HEK293T (cell line): ENCODE measurements at regions not wholly inside any gene's neighbourhood (a gene's known extent, or its start where the extent isn't known, plus 50 kb on each side); places are given as distances from the start of the nearest gene placed in this dataset.

Source experiments
- CTCF ChIA-PET: fragments of 350-600 bp; formaldehyde crosslinking; extraction: SDS; loops from one replicate; lab custom pipeline; 2021; ENCODE audit warnings: antibody characterized with exemption, inconsistent platforms; lab: Yijun Ruan, JAX
- POLR2A ChIA-PET: fragments of 350-600 bp; formaldehyde crosslinking; extraction: SDS; loops from one replicate; lab custom pipeline; 2020; ENCODE audit warnings: antibody characterized with exemption, inconsistent platforms; lab: Yijun Ruan, JAX
- DNase-seq: peaks from one replicate; pipeline ENCODE4 v3.0.0; 2012; ENCODE audit warnings: mixed read lengths; ENCODE audit errors: extremely low spot score
- ARNT ChIP-seq: fragments of 450-650 bp; IDR thresholded peaks from 2 replicates; pipeline ENCODE4 v1.6.1; 2017; ENCODE audit warnings: mild to moderate bottlenecking
- BHLHE40 ChIP-seq: fragments of 450-650 bp; IDR thresholded peaks from 2 replicates; pipeline ENCODE4 v1.6.1; 2016; ENCODE audit warnings: mild to moderate bottlenecking, moderate library complexity, borderline replicate concordance
- CTBP1 ChIP-seq: fragments of 450-650 bp; IDR thresholded peaks from 2 replicates; pipeline ENCODE4 v1.6.1; 2016; ENCODE audit warnings: borderline replicate concordance
- ELF4 ChIP-seq: fragments of 450-650 bp; IDR thresholded peaks from 2 replicates; pipeline ENCODE4 v1.6.1; 2017; ENCODE audit warnings: antibody characterized with exemption
- FOXA1 ChIP-seq: fragments of 450-650 bp; IDR thresholded peaks from 2 replicates; pipeline ENCODE4 v1.6.1; 2016; ENCODE audit warnings: mild to moderate bottlenecking
- FOXK2 ChIP-seq: fragments of 450-650 bp; IDR thresholded peaks from 2 replicates; pipeline ENCODE4 v1.6.1; 2016; ENCODE audit warnings: mild to moderate bottlenecking
- FOXM1 ChIP-seq: fragments of 450-650 bp; IDR thresholded peaks from 2 replicates; pipeline ENCODE4 v1.6.1; 2017; ENCODE audit warnings: mild to moderate bottlenecking, borderline replicate concordance
- HDGF ChIP-seq: fragments of 450-650 bp; IDR thresholded peaks from 2 replicates; pipeline ENCODE4 v1.6.1; 2017; ENCODE audit warnings: antibody characterized with exemption, borderline replicate concordance
- L3MBTL2 ChIP-seq: fragments of 450-650 bp; conservative IDR thresholded peaks from 2 replicates; pipeline ENCODE4 v1.6.1; 2016; ENCODE audit warnings: mild to moderate bottlenecking
- LEF1 ChIP-seq: fragments of 450-650 bp; IDR thresholded peaks from 2 replicates; pipeline ENCODE4 v1.6.1; 2017; ENCODE audit warnings: mild to moderate bottlenecking, borderline replicate concordance
- NFRKB ChIP-seq: fragments of 450-650 bp; IDR thresholded peaks from 2 replicates; pipeline ENCODE4 v1.6.1; 2016; ENCODE audit warnings: mild to moderate bottlenecking, moderate library complexity
- SP1 ChIP-seq: fragments of 450-650 bp; IDR thresholded peaks from 2 replicates; pipeline ENCODE4 v1.6.1; 2017
- SUZ12 ChIP-seq: fragments of 450-650 bp; IDR thresholded peaks from 2 replicates; pipeline ENCODE4 v1.6.1; 2016; ENCODE audit warnings: mild to moderate bottlenecking
- TARDBP ChIP-seq: fragments of 450-650 bp; IDR thresholded peaks from 2 replicates; pipeline ENCODE4 v1.6.1; 2016
- ZNF384 ChIP-seq: fragments of 450-650 bp; IDR thresholded peaks from 2 replicates; pipeline ENCODE4 v1.6.1; 2016
- TF ChIP-seq, protein P1 (sequence below): fragments of 450-650 bp; IDR thresholded peaks from 2 replicates; pipeline ENCODE4 v1.6.1; 2016

DNA sequence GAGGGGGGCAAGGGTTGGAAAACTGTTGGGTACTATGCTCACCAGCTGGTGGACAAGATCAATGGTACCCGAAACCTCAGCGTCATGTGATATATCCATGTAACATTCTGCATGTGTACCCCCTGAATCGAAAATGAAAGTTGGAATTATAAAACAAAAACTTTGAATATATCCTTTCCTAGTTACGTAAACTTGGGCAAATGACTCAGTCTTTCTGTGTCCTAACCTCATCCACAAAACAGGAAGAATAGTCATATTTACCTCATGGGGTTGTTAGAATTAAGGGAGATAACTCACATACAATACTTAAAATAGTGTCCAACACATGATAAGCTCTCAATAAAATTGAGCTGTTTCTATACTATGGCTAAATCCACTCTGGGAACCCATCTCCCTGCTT, 620.1 kb upstream of the KIRREL3 start:
- ChIA-PET POLR2A (no interaction called here), CTCF (no interaction called here)
- TF ChIP-seq FOXA1 (no peak), FOXM1 (no peak), ARNT (no peak), SUZ12 (no peak), SP1 (no peak)
- TF ChIP-seq, protein P1, sequence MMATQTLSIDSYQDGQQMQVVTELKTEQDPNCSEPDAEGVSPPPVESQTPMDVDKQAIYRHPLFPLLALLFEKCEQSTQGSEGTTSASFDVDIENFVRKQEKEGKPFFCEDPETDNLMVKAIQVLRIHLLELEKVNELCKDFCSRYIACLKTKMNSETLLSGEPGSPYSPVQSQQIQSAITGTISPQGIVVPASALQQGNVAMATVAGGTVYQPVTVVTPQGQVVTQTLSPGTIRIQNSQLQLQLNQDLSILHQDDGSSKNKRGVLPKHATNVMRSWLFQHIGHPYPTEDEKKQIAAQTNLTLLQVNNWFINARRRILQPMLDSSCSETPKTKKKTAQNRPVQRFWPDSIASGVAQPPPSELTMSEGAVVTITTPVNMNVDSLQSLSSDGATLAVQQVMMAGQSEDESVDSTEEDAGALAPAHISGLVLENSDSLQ, result no peak
- no peak for DNase-seq

DNA sequence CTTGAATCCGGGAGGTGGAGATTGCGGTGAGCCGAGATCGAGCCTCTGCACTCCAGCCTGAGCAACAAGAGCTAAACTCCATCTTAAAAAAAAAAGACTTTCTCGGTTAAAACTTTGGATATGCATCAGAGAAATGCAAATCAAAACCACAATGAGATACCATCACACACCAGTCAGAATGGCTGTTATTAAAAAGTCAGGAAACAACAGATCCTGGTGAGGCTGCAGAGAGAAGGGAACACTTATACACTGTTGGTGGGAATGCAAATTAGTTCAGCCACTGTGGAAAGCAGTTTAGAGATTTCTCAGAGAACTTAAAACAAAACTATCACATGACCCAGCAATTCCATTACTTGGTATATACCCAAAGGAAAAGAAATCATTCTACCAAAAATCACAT, 619.4 kb upstream of the KIRREL3 start:
- DNase-seq, result no peak
- POLR2A ChIA-PET, result no interaction called here
- TF ChIP-seq SUZ12 (no peak), HDGF (no peak), FOXA1 (no peak), SP1 (no peak), ZNF384 (no peak)
- CTCF ChIA-PET, result no interaction called here

DNA sequence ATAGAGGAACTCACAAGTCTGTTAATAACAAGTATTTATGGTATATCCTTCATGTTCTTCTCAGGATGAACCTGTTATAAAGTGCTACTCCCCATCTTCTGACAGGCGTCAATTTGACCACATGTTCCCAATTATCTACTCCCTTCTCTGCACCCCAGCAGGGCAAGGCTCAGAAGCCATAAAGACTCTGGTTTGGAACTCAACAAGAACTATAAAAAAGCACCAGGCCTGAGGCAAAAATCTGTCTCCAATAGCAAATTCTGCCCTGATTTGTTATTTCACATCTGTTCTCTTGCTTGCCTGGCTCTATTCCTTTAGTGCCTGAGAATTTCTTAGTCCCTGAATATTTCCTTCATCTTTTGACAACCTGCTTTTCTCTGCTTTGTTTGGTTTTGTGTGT, 618.2 kb upstream of the KIRREL3 start:
- ChIA-PET POLR2A (no interaction called here), CTCF (no interaction called here)
- TF ChIP-seq FOXK2 (no peak), FOXM1 (no peak), CTBP1 (no peak), L3MBTL2 (no peak), ARNT (no peak), SUZ12 (no peak), NFRKB (no peak), SP1 (no peak), TARDBP (no peak), BHLHE40 (no peak), FOXA1 (no peak), LEF1 (no peak), HDGF (no peak), ZNF384 (no peak), ELF4 (no peak)
- TF ChIP-seq, protein P1, result no peak
- DNase-seq, result no peak

DNA sequence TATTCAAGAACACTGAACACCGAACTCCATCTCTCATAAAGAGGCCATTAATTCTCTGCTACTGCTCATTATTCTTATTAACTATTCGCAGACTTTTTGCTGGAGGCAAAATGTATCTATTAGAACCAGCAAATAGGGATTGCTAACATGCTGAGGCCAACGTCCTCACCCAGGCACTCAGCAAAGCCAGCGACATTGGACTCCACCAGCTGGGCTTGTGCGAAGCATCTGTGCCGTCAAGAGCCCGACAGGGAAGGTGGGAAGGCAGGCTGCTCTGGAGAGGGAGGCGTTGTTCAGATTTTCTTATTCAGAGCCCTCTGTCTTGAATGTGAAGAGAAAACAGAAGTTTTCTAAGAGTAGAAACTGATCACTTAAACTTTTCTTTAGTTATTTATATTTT, 615.6 kb upstream of the KIRREL3 start:
- no peak for TF ChIP-seq L3MBTL2
- TF ChIP-seq, protein P1, result no peak
- no peak for TF ChIP-seq TARDBP
- no peak for TF ChIP-seq ARNT
- TF ChIP-seq ELF4, result no peak
- no peak for TF ChIP-seq SP1
- no peak for TF ChIP-seq LEF1
- no peak for TF ChIP-seq ZNF384
- no peak for TF ChIP-seq FOXA1
- TF ChIP-seq SUZ12, result no peak
- no peak for TF ChIP-seq FOXK2
- TF ChIP-seq FOXM1, result no peak
- TF ChIP-seq BHLHE40, result no peak
- ChIA-PET POLR2A (no interaction called here), CTCF (no interaction called here)
- DNase-seq, result no peak

DNA sequence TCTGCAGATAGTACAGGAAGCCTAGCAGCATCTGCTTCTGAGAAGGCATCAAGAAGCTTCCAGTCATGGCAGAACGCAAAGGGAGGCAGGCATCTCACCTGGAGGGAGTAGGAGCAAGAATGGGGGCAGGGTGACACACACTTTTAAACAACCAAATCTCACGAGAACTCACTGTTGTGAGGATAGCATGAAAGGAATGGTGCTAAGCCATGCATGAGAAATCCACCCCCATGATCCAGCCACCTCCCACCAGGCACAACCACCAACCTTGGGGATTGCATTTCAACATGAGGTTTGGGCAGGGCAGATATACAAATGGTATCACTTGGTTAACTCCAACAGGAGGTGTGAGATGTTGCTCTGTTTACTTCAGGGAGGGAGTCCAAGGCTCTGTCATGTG, 612.0 kb upstream of the KIRREL3 start:
- POLR2A ChIA-PET, result no interaction called here
- CTCF ChIA-PET, result no interaction called here
- no peak for TF ChIP-seq ZNF384
- no peak for DNase-seq

DNA sequence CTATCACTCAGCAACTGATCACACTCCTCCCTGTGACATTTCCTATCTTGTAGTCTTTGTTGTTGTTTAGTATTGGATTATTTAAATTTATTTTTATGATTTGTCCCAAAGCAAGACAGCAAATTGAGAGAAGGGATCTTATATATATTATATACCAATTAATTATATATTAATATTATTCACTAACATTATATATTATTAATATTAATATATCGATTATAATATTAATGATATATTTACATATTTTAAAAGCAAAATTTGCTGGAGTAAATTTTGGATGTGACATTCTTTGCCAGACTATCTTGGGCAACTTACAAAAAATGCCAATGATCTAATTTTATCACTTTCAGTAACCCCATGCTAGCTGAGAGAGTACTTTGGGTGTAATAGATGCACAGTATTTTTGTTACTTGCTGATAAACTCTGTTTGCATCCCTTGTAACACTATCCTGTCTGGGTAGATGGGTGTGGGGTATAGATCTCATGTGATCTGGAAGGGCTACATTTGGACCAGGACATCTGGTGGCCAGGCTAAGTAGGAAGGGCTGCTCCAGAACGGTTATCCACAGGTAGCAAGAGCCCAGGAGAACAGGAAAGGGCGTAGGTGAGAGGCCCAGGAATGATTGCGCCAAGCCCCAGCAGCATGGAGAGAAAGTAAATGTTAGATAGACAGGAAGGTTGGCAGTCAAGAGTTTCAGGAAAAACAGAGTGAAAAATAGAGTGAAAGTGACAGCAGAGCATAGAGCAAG, 608.6 kb upstream of the KIRREL3 start:
- CTCF ChIA-PET, result no interaction called here
- POLR2A ChIA-PET, result no interaction called here
- TF ChIP-seq SUZ12 (no peak), CTBP1 (no peak), HDGF (no peak), FOXK2 (no peak), BHLHE40 (no peak), FOXM1 (no peak), L3MBTL2 (no peak), TARDBP (no peak)
- no peak for DNase-seq

DNA sequence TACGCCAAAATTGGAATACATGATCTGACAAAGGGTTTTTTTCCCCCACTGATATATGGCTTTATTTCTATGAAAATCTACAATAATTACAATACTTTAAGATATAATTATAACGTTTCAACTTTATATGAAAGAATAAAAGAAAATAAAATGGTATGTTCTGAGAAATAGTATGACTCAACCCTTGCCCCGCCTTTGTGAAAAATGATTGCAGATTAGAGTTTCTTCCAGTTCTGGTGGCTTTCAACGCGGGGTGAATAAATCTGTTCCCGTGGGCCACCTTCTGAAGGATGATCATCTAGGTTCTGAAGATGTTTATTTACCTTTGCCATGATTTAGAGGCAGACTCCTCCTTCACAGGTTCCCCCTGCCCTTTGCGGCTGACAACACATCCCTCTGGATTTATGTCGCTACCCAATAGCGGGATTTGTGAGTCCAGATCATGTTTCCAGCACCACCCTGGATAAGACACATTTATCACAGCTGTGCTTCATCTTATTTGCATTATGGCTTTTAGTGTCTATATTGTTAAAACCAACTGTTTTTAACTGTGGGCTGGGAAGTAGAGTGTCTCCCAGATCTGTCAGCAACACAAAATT, 607.0 kb upstream of the KIRREL3 start:
- POLR2A ChIA-PET, result no interaction called here
- TF ChIP-seq CTBP1 (no peak), L3MBTL2 (no peak)
- DNase-seq, result no peak
- CTCF ChIA-PET, result no interaction called here
